Epithelial cell of esophagus (primary cell): ENCODE measurements at regions not wholly inside any gene's neighbourhood (a gene's known extent, or its start where the extent isn't known, plus 50 kb on each side); places are given as distances from the start of the nearest gene placed in this dataset.
A peak's percentile ranks its signal among the peaks of the same experiment; 100 is the strongest.

ENCODE experiments used
- DNase-seq: peaks from one replicate; pipeline ENCODE4 v3.0.0; 2010; ENCODE audit warnings: low read depth
- H3K4me3 ChIP-seq: 2 replicates; pipeline ENCODE4 v1.5.1; 2011; ENCODE audit warnings: mild to moderate bottlenecking, low read length, control low read depth
- TF ChIP-seq, protein P1 (sequence below): IDR thresholded peaks from 2 replicates; pipeline ENCODE4 v1.5.1; 2011; ENCODE audit warnings: low read depth, mild to moderate bottlenecking, low read length, control low read depth, inconsistent platforms; ENCODE audit not compliant: insufficient read depth; ENCODE audit errors: missing control alignments

DNA sequence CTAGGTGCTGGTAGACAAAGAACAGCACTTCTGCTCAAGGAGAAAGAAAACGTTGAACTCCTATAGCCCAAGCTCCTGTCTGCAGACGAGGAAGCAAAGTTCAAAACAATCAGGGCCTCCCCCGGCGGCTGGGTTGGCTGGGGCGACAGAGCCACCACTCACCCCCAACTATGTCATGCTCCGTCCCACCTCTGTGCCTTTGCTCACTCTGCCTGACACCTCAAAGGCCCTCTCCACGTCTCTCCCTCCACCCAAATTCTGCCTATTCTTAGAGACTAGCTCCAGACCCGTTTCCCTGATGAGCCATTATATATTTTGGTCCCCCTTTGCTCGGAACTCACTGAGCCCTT, 304.3 kb downstream of the TLE3 start:
- TF ChIP-seq, protein P1, sequence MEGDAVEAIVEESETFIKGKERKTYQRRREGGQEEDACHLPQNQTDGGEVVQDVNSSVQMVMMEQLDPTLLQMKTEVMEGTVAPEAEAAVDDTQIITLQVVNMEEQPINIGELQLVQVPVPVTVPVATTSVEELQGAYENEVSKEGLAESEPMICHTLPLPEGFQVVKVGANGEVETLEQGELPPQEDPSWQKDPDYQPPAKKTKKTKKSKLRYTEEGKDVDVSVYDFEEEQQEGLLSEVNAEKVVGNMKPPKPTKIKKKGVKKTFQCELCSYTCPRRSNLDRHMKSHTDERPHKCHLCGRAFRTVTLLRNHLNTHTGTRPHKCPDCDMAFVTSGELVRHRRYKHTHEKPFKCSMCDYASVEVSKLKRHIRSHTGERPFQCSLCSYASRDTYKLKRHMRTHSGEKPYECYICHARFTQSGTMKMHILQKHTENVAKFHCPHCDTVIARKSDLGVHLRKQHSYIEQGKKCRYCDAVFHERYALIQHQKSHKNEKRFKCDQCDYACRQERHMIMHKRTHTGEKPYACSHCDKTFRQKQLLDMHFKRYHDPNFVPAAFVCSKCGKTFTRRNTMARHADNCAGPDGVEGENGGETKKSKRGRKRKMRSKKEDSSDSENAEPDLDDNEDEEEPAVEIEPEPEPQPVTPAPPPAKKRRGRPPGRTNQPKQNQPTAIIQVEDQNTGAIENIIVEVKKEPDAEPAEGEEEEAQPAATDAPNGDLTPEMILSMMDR = no peak
- no peak overlapping the region for H3K4me3 ChIP-seq
- DNase-seq = no peak

- H3K4me3 ChIP-seq = no peak overlapping the region
- DNase-seq = no peak
- TF ChIP-seq, protein P1 = no peak
Observed at GRCh38 chr15:69793781-69794451, 303.8 kb downstream of the TLE3 start.

GRCh38 chr15:69794645-69795469, 302.9 kb downstream of the TLE3 start:
- no peak overlapping the region for H3K4me3 ChIP-seq
- peak; percentile 42 for DNase-seq
- TF ChIP-seq, protein P1 = no peak

GRCh38 chr15:69795601-69796000, 302.1 kb downstream of the TLE3 start:
- TF ChIP-seq, protein P1 = no peak
- no peak for DNase-seq
- H3K4me3 ChIP-seq = no peak overlapping the region

GRCh38 chr15:69797051-69797595, 300.6 kb downstream of the TLE3 start:
- no peak for DNase-seq
- TF ChIP-seq, protein P1 = no peak
- H3K4me3 ChIP-seq = no peak overlapping the region

GRCh38 chr15:69797615-69798014, 300.1 kb downstream of the TLE3 start:
- DNase-seq = no peak
- no peak overlapping the region for H3K4me3 ChIP-seq
- TF ChIP-seq, protein P1 = no peak
